ENCODE measurements at regions not wholly inside any gene's neighbourhood (a gene's known extent, or its start where the extent isn't known, plus 50 kb on each side); places are given as distances from the start of the nearest gene placed in this dataset.

GRCh38 chr16:65473699-65474098 is 351.8 kb upstream of the CDH11 start (continued):
- no peak for TF ChIP-seq ZNF567 (CRISPR knock-in tag; IDR thresholded peaks at IDR 0.05; ENCODE audit: borderline replicate concordance)

- Histone ChIP-seq H3K9me3 (ENCODE audit: low read length) (no peaks in the 10 kb centered on the region), H3K27ac (ENCODE audit: extremely low read length, insufficient read depth, low read length) (no peak overlapping the region), H3K4me2 (ENCODE audit: low read depth, low read length) (no peak overlapping the region), H3K4me3 (replicated peaks in 1 of 3; ENCODE audit: insufficient read depth in 1 of 3, low read depth in 2 of 3, low read length in 3 of 3) (no peak overlapping the region), H3K4me1 (ENCODE audit: insufficient read depth, low read length) (no peaks in the 10 kb centered on the region), H3K36me3 (replicated peaks in 1 of 2; ENCODE audit: control insufficient read depth in 1 of 2, insufficient read depth in 2 of 2, low read length in 2 of 2) (no peaks in the 10 kb centered on the region), H3K79me2 (ENCODE audit: insufficient read depth, low read length) (no peaks in the 10 kb centered on the region), H4K20me1 (ENCODE audit: insufficient read depth, low read length) (no peaks in the 10 kb centered on the region), H3K27me3 (ENCODE audit: control insufficient read depth in 1 of 2, insufficient read depth in 2 of 2, low read length in 2 of 2) (no peaks in the 10 kb centered on the region), H3K9ac (ENCODE audit: insufficient read depth, low read depth, low read length) (no peak overlapping the region), H2AFZ (ENCODE audit: low read length) (no peak overlapping the region)
- intact Hi-C loops (cut with micrococcal nuclease; ENCODE audit: unreplicated experiment), result no loop called here
- in situ Hi-C loops (cut with HindIII; ENCODE audit: extremely low pct_ligation_motif_present, low pct_unique_long_range_greater_than_20kb), result no loop called here
- 0% methylated on average over 2 of the region's 2 CpGs for WGBS (ENCODE audit: low lambda C conversion rate)
- CTCF ChIA-PET (ENCODE audit: low intra/inter-chr PET ratio, low total read pairs), result no interaction called here
- POLR2A ChIA-PET, result no interaction called here
- no peak for TF ChIP-seq HMGXB4 (CRISPR knock-in tag; IDR thresholded peaks at IDR 0.05; ENCODE audit: borderline replicate concordance in 1 of 2, low read depth in 1 of 2)
- no peak for TF ChIP-seq NCOA1 (CRISPR knock-in tag; IDR thresholded peaks at IDR 0.05)
- TF ChIP-seq ZNF446 (CRISPR knock-in tag; IDR thresholded peaks at IDR 0.05), result no peak
- TF ChIP-seq NR2F1 (CRISPR knock-in tag; IDR thresholded peaks at IDR 0.05), result no peak
- no peak for TF ChIP-seq ZNF354B (CRISPR knock-in tag; IDR thresholded peaks at IDR 0.05)
- TF ChIP-seq GZF1 (CRISPR knock-in tag; IDR thresholded peaks at IDR 0.05), result no peak
- ATAC-seq (no peak), FAIRE-seq (no peak), DNase-seq (ENCODE audit: low spot score) (no peak)
- no TSS peak for BruUV-seq (replicated peaks)
Observed at GRCh38 chr16:65469116-65469515, 347.3 kb upstream of the CDH11 start.
